ENCODE measurements at regions not wholly inside any gene's neighbourhood (a gene's known extent, or its start where the extent isn't known, plus 50 kb on each side); places are given as distances from the start of the nearest gene placed in this dataset.

GRCh38 chr10:78914502-78915189 lies 154.1 kb upstream of the ZMIZ1 start:
- peak in 1 of 3 donors; percentile 12 for DNase-seq

- DNase-seq, result peak; percentile 32 to 72 (median 61)
Measured at GRCh38 chr10:78915190-78915518, 153.6 kb upstream of the ZMIZ1 start.

GRCh38 chr10:78916227-78916626 lies 152.5 kb upstream of the ZMIZ1 start:
- no peak for DNase-seq

GRCh38 chr10:78919181-78919966 lies 149.4 kb upstream of the ZMIZ1 start:
- DNase-seq, result no peak

- no peak for DNase-seq
Measured at GRCh38 chr10:78920011-78920410, 148.8 kb upstream of the ZMIZ1 start.

GRCh38 chr10:78921895-78922294 lies 146.9 kb upstream of the ZMIZ1 start:
- no peak for DNase-seq

GRCh38 chr10:78923647-78924318 lies 145.0 kb upstream of the ZMIZ1 start:
- DNase-seq, result peak in 1 of 3 donors; percentile 19

- no peak for DNase-seq
Measured at GRCh38 chr10:78924319-78925003, 144.3 kb upstream of the ZMIZ1 start.

- no peak for DNase-seq
Measured at GRCh38 chr10:78925275-78925674, 143.5 kb upstream of the ZMIZ1 start.

GRCh38 chr10:78925800-78926319 lies 142.9 kb upstream of the ZMIZ1 start:
- DNase-seq, result peak; percentile 82 to 90 (median 83)

GRCh38 chr10:78927257-78927995 lies 141.3 kb upstream of the ZMIZ1 start:
- DNase-seq, result no peak

- no peak for DNase-seq
Measured at GRCh38 chr10:78928330-78928729, 140.4 kb upstream of the ZMIZ1 start.

- peak in 2 of 3 donors; percentile 11 to 22 for DNase-seq
Measured at GRCh38 chr10:78929541-78929940, 139.2 kb upstream of the ZMIZ1 start.

- no peak for DNase-seq
Measured at GRCh38 chr10:78931321-78932053, 137.3 kb upstream of the ZMIZ1 start.

GRCh38 chr10:78932054-78932386 lies 136.7 kb upstream of the ZMIZ1 start:
- DNase-seq, result no peak

GRCh38 chr10:78932861-78933260 lies 135.9 kb upstream of the ZMIZ1 start:
- no peak for DNase-seq

- DNase-seq, result no peak
Measured at GRCh38 chr10:78933828-78934531, 134.8 kb upstream of the ZMIZ1 start.

- DNase-seq, result peak in 2 of 3 donors; percentile 12 to 17
Measured at GRCh38 chr10:78934532-78934898, 134.3 kb upstream of the ZMIZ1 start.

GRCh38 chr10:78934994-78935602 lies 133.7 kb upstream of the ZMIZ1 start:
- no peak for DNase-seq

- DNase-seq, result peak in 2 of 3 donors; percentile 27 to 30
Measured at GRCh38 chr10:78935697-78936407, 132.9 kb upstream of the ZMIZ1 start.

Measured in suppressor macrophage treated with lipopolysaccharide for 1 hour (primary cell).